ENCODE measurements at regions not wholly inside any gene's neighbourhood (a gene's known extent, or its start where the extent isn't known, plus 50 kb on each side); places are given as distances from the start of the nearest gene placed in this dataset.

- DNase-seq (ENCODE audit: low spot score) = peak; percentile 80
Measured at GRCh38 chr1:59143133-59143487, 153.8 kb upstream of the FGGY start.

- DNase-seq (ENCODE audit: low spot score) = peak; percentile 25
Measured at GRCh38 chr1:59143811-59144210, 153.1 kb upstream of the FGGY start.

- no peak for DNase-seq (ENCODE audit: low spot score)
Measured at GRCh38 chr1:59144959-59145358, 151.9 kb upstream of the FGGY start.

- DNase-seq (ENCODE audit: low spot score) = no peak
Measured at GRCh38 chr1:59146056-59146455, 150.8 kb upstream of the FGGY start.

- peak; percentile 47 for DNase-seq (ENCODE audit: low spot score)
Measured at GRCh38 chr1:59146651-59147358, 150.1 kb upstream of the FGGY start.

- no peak for DNase-seq (ENCODE audit: low spot score)
Measured at GRCh38 chr1:59149435-59149834, 147.5 kb upstream of the FGGY start.

GRCh38 chr1:59150577-59151386 lies 146.1 kb upstream of the FGGY start:
- DNase-seq (ENCODE audit: low spot score) = peak; percentile 19

GRCh38 chr1:59151387-59151761 lies 145.5 kb upstream of the FGGY start:
- no peak for DNase-seq (ENCODE audit: low spot score)

- DNase-seq (ENCODE audit: low spot score) = no peak
Measured at GRCh38 chr1:59151860-59152259, 145.0 kb upstream of the FGGY start.

- DNase-seq (ENCODE audit: low spot score) = no peak
Measured at GRCh38 chr1:59152511-59152910, 144.4 kb upstream of the FGGY start.

GRCh38 chr1:59154401-59154800 lies 142.5 kb upstream of the FGGY start:
- no peak for DNase-seq (ENCODE audit: low spot score)

GRCh38 chr1:59155351-59155750 lies 141.5 kb upstream of the FGGY start:
- DNase-seq (ENCODE audit: low spot score) = no peak

- no peak for DNase-seq (ENCODE audit: low spot score)
Measured at GRCh38 chr1:59156051-59156450, 140.8 kb upstream of the FGGY start.

GRCh38 chr1:59156526-59157199 lies 140.2 kb upstream of the FGGY start:
- DNase-seq (ENCODE audit: low spot score) = no peak

- DNase-seq (ENCODE audit: low spot score) = no peak
Measured at GRCh38 chr1:59158321-59158720, 138.6 kb upstream of the FGGY start.

GRCh38 chr1:59159557-59160203 lies 137.2 kb upstream of the FGGY start:
- DNase-seq (ENCODE audit: low spot score) = no peak

GRCh38 chr1:59161136-59161535 lies 135.8 kb upstream of the FGGY start:
- no peak for DNase-seq (ENCODE audit: low spot score)

GRCh38 chr1:59162665-59163064 lies 134.2 kb upstream of the FGGY start:
- no peak for DNase-seq (ENCODE audit: low spot score)

- no peak for DNase-seq (ENCODE audit: low spot score)
Measured at GRCh38 chr1:59163268-59164092, 133.4 kb upstream of the FGGY start.

- no peak for DNase-seq (ENCODE audit: low spot score)
Measured at GRCh38 chr1:59164371-59164770, 132.5 kb upstream of the FGGY start.

- no peak for DNase-seq (ENCODE audit: low spot score)
Measured at GRCh38 chr1:59165353-59165752, 131.5 kb upstream of the FGGY start.

All from HT-29 (cell line).